Thymus (tissue), 11 donors: ENCODE measurements at regions not wholly inside any gene's neighbourhood (a gene's known extent, or its start where the extent isn't known, plus 50 kb on each side); places are given as distances from the start of the nearest gene placed in this dataset.

ENCODE experiments used
- DNase-seq, 9 donors: peaks; one replicate each; pipeline ENCODE4 v3.0.0-alpha.2; 2013; ENCODE audit warnings: low spot score in 9 of 9, low read depth in 6 of 9, missing footprints in 1 of 9
- H3K27ac ChIP-seq, 2 donors: one replicate each; pipeline ENCODE4 v1.5.1; 2013; ENCODE audit warnings: control low read depth in 1 of 2, low read depth in 1 of 2, low read length in 1 of 2, mild to moderate bottlenecking in 1 of 2, moderate library complexity in 1 of 2
- H3K27me3 ChIP-seq, 2 donors: one replicate each; pipeline ENCODE4 v1.5.1; 2013; ENCODE audit warnings: low read length in 1 of 2; ENCODE audit not compliant: control insufficient read depth in 2 of 2, insufficient read depth in 1 of 2
- H3K36me3 ChIP-seq, 2 donors: one replicate each; pipeline ENCODE4 v1.5.1; 2013; ENCODE audit warnings: low read length in 1 of 2, mild to moderate bottlenecking in 1 of 2, moderate library complexity in 1 of 2; ENCODE audit not compliant: control insufficient read depth in 2 of 2, insufficient read depth in 2 of 2
- H3K4me1 ChIP-seq, 2 donors: one replicate each; pipeline ENCODE4 v1.5.1; 2013; ENCODE audit warnings: low read length in 2 of 2; ENCODE audit not compliant: control insufficient read depth in 2 of 2, insufficient read depth in 2 of 2
- H3K4me3 ChIP-seq, 2 donors: one replicate each; pipeline ENCODE4 v1.5.1; 2013; ENCODE audit warnings: low read length in 2 of 2, control low read depth in 1 of 2, mild to moderate bottlenecking in 1 of 2
- H3K9me3 ChIP-seq, 2 donors: one replicate each; pipeline ENCODE4 v1.5.1; 2013; ENCODE audit warnings: low read length in 1 of 2, mild to moderate bottlenecking in 1 of 2; ENCODE audit not compliant: control insufficient read depth in 2 of 2, insufficient read depth in 1 of 2
- WGBS: extraction: QIAGEN DNeasy Blood & Tissue Kit; methylation state at CpG from one replicate; pipeline ENCODE4 v1.1.7; 2013; 5-methylcytosine and 5-hydroxymethylcytosine counted together
- donor health status: healthy.

- 94% methylated on average over 6 of the region's 6 CpGs for WGBS
- Histone ChIP-seq H3K9me3 (no peaks in the 10 kb centered on the region), H3K4me1 (no peaks in the 10 kb centered on the region), H3K36me3 (no peaks in the 10 kb centered on the region), H3K27me3 (no peaks in the 10 kb centered on the region), H3K27ac (no peak overlapping the region), H3K4me3 (no peak overlapping the region)
- DNase-seq = no peak
Observed at GRCh38 chr2:66852953-66853352, 418.0 kb downstream of the MEIS1 start.

- no peak for DNase-seq
- no peaks in the 10 kb centered on the region for H3K4me1 ChIP-seq
- WGBS = 95% methylated on average over 6 of the region's 6 CpGs
- no peaks in the 10 kb centered on the region for H3K27me3 ChIP-seq
- H3K9me3 ChIP-seq = no peaks in the 10 kb centered on the region
- H3K27ac ChIP-seq = no peak overlapping the region
- no peaks in the 10 kb centered on the region for H3K36me3 ChIP-seq
- H3K4me3 ChIP-seq = no peak overlapping the region
Observed at GRCh38 chr2:66853585-66853984, 418.7 kb downstream of the MEIS1 start.

GRCh38 chr2:66854298-66854697, 419.4 kb downstream of the MEIS1 start:
- no peaks in the 10 kb centered on the region for H3K27me3 ChIP-seq
- H3K36me3 ChIP-seq = no peaks in the 10 kb centered on the region
- 38% methylated on average over 3 of the region's 3 CpGs for WGBS
- H3K4me1 ChIP-seq = no peaks in the 10 kb centered on the region
- DNase-seq = no peak
- H3K4me3 ChIP-seq = no peak overlapping the region
- no peak overlapping the region for H3K27ac ChIP-seq
- no peaks in the 10 kb centered on the region for H3K9me3 ChIP-seq

GRCh38 chr2:66862885-66863650, 428.1 kb downstream of the MEIS1 start:
- DNase-seq = no peak
- no peaks in the 10 kb centered on the region for H3K36me3 ChIP-seq
- no peak overlapping the region for H3K27ac ChIP-seq
- no peaks in the 10 kb centered on the region for H3K4me1 ChIP-seq
- H3K27me3 ChIP-seq = no peaks in the 10 kb centered on the region
- WGBS = 93% methylated on average over 6 of the region's 6 CpGs
- H3K4me3 ChIP-seq = no peak overlapping the region
- H3K9me3 ChIP-seq = no peaks in the 10 kb centered on the region

- no peak overlapping the region for H3K27ac ChIP-seq
Observed at GRCh38 chr2:66865161-66865560, 430.2 kb downstream of the MEIS1 start.

GRCh38 chr2:66866331-66867062, 431.6 kb downstream of the MEIS1 start:
- no peak overlapping the region for H3K27ac ChIP-seq
- 66% methylated on average over 3 of the region's 3 CpGs for WGBS

More at GRCh38 chr2:66865161-66865560, 430.2 kb downstream of the MEIS1 start:
- H3K27me3 ChIP-seq = no peaks in the 10 kb centered on the region
- no peaks in the 10 kb centered on the region for H3K9me3 ChIP-seq
- no peaks in the 10 kb centered on the region for H3K4me1 ChIP-seq
- no peak for DNase-seq
- no peaks in the 10 kb centered on the region for H3K36me3 ChIP-seq
- no peak overlapping the region for H3K4me3 ChIP-seq

GRCh38 chr2:66867063-66867441, 432.1 kb downstream of the MEIS1 start:
- WGBS = 92% methylated on average over 2 of the region's 2 CpGs
- Histone ChIP-seq H3K9me3 (no peaks in the 10 kb centered on the region), H3K36me3 (no peaks in the 10 kb centered on the region), H3K27ac (no peak overlapping the region), H3K4me3 (no peak overlapping the region), H3K27me3 (no peaks in the 10 kb centered on the region), H3K4me1 (no peaks in the 10 kb centered on the region)
- DNase-seq = no peak

More at GRCh38 chr2:66866331-66867062, 431.6 kb downstream of the MEIS1 start:
- no peaks in the 10 kb centered on the region for H3K27me3 ChIP-seq
- no peaks in the 10 kb centered on the region for H3K4me1 ChIP-seq
- H3K9me3 ChIP-seq = no peaks in the 10 kb centered on the region
- H3K36me3 ChIP-seq = no peaks in the 10 kb centered on the region
- DNase-seq = no peak
- no peak overlapping the region for H3K4me3 ChIP-seq

GRCh38 chr2:66869076-66869475, 434.2 kb downstream of the MEIS1 start:
- H3K4me3 ChIP-seq = no peak overlapping the region
- DNase-seq = no peak
- H3K9me3 ChIP-seq = no peaks in the 10 kb centered on the region
- 93% methylated on average over 3 of the region's 3 CpGs for WGBS
- no peaks in the 10 kb centered on the region for H3K36me3 ChIP-seq
- H3K4me1 ChIP-seq = no peaks in the 10 kb centered on the region
- H3K27ac ChIP-seq = no peak overlapping the region
- no peaks in the 10 kb centered on the region for H3K27me3 ChIP-seq

- H3K9me3 ChIP-seq = no peaks in the 10 kb centered on the region
- H3K4me3 ChIP-seq = no peak overlapping the region
- H3K4me1 ChIP-seq = no peaks in the 10 kb centered on the region
- no peak for DNase-seq
- H3K36me3 ChIP-seq = no peaks in the 10 kb centered on the region
- H3K27me3 ChIP-seq = no peaks in the 10 kb centered on the region
- H3K27ac ChIP-seq = no peak overlapping the region
- 97% methylated on average over 8 of the region's 8 CpGs for WGBS
Observed at GRCh38 chr2:66872081-66872985, 437.4 kb downstream of the MEIS1 start.
